ENCODE measurements at regions not wholly inside any gene's neighbourhood (a gene's known extent, or its start where the extent isn't known, plus 50 kb on each side); places are given as distances from the start of the nearest gene placed in this dataset.
A peak's percentile ranks its signal among the peaks of the same experiment; 100 is the strongest.

DNA sequence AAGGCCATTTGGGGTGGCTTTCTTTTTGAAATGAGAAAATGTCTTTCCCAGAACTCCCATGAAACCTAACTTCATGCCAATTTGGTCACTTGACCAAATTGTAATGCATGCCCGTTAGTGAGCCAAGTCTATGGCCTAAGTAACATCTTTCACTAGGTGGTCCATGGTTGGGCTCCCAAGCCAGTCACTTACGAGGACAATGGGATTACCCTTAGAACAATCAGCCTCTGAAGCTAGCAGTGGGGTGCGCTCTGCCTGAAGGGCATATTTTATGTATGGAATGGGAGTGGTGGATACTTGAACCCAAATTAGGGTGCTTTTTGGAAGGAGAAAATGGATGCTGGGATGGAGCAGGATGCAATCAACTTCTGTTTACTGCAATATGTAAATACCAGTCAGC, 127.4 kb upstream of the GOLIM4 start:
- no peak for DNase-seq (ENCODE audit: low spot score)

GRCh38 chr3:168220556-168220955, 124.8 kb upstream of the GOLIM4 start:
- no peak for DNase-seq (ENCODE audit: low spot score)

GRCh38 chr3:168219530-168219929, 123.8 kb upstream of the GOLIM4 start:
- DNase-seq (ENCODE audit: low spot score): no peak

DNA sequence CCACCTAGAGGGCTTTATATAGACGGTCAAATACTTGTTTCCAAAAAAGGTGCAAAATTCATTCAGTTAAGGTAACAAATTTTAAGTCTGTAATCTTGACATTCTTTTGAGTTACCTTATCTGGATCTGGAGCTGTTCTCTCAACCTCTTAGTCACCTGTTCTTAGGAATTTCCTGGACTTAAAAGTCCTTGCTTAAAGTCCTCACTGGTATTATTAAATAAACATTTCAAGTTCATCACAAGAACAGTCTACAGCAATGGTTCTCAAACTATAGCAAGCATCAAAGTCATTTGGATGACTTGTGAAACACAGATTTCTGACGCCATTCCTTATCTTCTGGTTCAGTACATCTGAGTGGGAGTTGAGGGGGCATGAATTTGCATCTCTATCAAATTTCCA, 122.9 kb upstream of the GOLIM4 start:
- no peak for DNase-seq (ENCODE audit: low spot score)

DNA sequence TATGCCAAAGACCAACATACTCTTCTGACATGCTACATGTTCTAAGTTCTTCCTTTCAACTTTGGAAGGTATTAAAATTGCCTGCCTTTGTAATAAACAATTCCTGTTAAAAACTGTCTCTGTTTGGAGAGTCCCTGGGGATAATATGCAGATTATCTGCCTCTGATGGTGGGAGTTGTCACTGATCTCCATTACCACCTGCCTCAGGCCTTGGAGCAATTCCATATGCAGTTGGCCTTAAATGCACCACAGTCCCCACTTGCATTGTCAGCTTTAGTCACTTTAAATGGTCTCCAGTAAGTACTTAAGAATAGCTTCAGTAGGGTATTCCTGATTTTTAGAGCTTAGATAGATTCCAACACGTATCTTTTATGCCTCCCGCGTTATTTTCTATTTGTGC, 121.1 kb upstream of the GOLIM4 start:
- no peak for DNase-seq (ENCODE audit: low spot score)

DNA sequence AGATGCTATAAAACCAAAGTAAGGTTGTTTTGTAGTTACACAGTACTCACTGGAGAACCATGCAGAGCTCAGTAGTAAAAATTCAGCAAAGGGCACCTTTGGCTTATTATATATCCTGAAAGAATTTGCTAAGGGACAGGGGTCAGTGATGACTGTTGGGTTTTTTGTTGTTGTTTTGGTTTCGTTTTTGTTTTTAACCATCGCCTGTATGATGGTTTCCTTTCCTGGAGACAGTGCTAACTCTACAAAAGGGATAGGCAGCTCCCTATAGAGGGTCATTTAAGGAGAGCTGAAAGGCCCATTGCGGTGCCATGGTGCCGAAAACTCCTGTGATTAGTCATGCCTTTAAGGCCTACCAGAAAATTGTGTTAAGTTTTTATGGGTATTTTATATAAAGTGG, 118.2 kb upstream of the GOLIM4 start:
- DNase-seq (ENCODE audit: low spot score): no peak

- DNase-seq (ENCODE audit: low spot score): no peak
These were observed 117.1 kb upstream of the GOLIM4 start for GRCh38 chr3:168212664-168213285.

DNA sequence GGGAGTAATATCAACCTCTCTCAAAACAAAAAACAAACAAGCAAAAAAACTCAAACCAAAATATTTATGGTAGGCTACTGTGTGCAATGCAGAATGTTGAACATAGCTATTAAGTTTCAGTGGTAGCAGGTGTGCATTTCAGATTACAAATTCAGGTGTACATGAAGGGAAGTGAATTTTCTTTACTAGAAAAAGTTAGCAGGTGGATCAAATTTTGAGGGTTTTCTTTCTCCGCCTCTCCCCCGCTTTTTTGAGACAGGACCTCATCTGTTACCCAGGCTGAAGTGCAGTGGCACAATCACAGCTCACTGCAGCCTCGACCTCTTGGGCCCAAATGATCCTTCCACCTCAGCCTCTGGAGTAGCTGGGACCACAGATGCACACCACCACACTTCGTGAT, 109.7 kb upstream of the GOLIM4 start:
- DNase-seq (ENCODE audit: low spot score): no peak

GRCh38 chr3:168197162-168197561, 101.4 kb upstream of the GOLIM4 start:
- no peak for DNase-seq (ENCODE audit: low spot score)

GRCh38 chr3:168191856-168192255, 96.1 kb upstream of the GOLIM4 start:
- no peak for DNase-seq (ENCODE audit: low spot score)

GRCh38 chr3:168187233-168187632, 91.5 kb upstream of the GOLIM4 start:
- no peak for DNase-seq (ENCODE audit: low spot score)

GRCh38 chr3:168186293-168186983, 90.7 kb upstream of the GOLIM4 start:
- DNase-seq (ENCODE audit: low spot score): no peak

DNA sequence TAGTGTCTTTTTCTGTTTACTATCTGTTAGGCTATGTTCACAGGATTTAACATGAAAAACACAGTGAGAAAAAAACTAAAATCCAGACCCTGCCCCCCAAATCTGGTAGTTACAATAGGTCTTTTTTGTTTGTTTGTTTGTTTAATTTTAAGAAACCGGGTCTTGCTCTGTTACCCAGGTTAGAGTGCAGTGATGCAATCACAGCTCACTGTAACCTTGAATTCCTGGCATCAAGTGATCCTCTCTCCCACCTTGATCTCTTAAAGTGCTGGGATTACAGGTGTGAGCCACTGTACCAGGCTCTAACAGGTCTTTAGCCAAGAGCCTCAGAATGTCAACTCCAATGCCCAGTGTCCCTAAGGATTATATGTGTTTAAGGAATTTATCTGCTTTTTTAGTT, 88.0 kb upstream of the GOLIM4 start:
- no peak for DNase-seq (ENCODE audit: low spot score)

DNA sequence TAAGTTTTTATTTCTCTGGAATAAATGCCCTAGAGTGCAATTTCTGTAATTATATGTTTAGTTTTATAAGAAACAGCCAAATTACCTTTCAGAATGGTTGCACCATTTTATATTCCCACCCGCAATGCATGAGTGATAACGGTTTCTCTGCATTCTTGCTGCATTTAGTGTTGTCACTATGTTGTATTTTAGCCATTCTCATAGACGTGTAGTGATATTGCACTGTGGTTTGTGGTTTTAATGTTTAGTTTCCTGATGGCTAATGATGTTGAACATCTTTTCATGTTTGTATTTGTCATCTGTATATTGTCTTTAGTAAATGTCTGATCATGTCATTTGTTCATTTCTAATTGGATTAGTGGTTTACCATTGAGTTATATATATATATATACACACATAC, 73.0 kb upstream of the GOLIM4 start:
- no peak for DNase-seq (ENCODE audit: low spot score)

- DNase-seq (ENCODE audit: low spot score): peak; percentile 21
These were observed 69.9 kb upstream of the GOLIM4 start for GRCh38 chr3:168165390-168166269.

DNA sequence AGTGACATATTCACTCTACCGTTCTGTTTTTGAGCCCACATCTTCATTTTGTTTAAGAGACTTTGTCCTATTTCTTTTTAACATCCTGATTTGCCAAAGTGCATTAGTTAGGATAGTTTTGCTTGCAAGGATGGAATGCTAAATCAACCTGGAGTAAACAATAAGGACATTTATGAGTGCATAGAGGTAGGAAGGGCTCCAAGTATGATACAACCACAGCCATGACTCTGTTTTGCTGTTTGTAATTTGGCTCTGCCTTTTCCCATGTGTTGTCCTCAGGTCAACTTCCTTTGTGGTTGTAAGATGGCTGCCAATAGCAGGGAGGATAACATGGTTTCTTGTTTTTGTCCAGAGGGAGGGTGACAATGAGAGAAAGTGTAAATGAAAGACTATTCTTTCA, 66.4 kb upstream of the GOLIM4 start:
- DNase-seq (ENCODE audit: low spot score): no peak

DNA sequence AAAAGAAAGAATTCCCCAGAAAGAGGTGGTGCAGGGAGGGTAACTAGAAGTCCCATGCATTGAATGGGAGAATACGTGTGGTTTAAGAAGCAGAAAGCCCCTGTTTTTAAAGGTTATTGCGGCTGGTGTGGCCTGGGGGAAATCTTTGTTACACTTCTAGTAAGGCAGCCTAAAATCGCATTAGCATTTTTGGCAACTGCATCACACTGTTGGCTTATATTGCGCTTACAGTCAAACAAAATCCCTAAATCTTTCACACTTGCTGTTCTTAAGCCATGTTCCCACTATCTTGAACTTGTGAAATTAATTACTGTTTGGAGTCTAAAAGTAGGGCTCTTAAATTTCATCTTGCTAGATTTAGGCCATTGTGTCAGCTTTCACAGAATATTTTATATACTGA, 66.0 kb upstream of the GOLIM4 start:
- no peak for DNase-seq (ENCODE audit: low spot score)

DNA sequence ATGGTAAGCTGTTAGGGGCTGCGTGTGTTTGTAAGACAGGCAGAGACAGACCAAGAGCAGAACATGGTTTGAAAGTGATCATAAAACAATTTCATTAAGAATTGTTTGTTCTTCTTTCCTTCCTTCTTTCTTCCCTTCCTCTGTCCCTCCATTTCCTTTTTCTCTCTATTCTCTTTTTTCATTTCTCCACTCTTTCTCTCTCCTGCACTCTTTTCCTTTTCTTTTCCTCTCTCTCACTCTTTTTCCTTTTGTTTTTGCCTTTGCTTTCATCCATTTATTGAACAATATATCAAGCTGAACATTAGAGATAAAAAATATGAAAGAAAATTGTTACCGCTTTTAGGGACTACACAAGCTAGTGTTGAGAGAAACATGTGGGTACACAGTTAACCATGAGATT, 62.2 kb upstream of the GOLIM4 start:
- no peak for DNase-seq (ENCODE audit: low spot score)

DNA sequence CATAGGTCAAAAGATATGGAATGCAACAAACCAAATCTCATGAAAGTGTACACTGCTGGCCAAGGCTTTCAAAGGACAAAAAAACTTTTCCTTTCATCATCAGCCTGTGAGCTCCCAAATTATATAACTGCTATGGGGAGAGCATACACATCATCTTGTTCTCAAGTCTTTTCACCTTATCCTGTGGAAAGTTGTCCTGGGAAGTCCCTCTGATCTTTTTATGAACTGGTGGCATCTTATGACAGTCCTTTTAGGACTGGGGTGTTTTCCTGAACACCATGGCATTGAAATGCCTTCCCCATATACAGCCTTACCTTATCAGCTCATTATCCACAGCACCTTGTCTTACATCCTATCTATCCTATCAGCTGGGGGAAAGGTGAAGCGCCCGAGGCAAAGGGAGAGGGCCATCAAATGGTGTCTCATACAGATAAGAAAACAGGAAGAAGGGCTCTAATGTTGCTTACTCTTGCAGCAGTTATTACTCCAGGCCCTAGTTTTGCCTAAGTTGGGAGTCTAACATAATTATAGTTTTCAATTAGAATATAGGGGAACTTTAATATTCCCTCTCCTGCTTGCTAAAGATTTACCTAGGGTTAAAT, 61.5 kb upstream of the GOLIM4 start:
- no peak for DNase-seq (ENCODE audit: low spot score)

DNA sequence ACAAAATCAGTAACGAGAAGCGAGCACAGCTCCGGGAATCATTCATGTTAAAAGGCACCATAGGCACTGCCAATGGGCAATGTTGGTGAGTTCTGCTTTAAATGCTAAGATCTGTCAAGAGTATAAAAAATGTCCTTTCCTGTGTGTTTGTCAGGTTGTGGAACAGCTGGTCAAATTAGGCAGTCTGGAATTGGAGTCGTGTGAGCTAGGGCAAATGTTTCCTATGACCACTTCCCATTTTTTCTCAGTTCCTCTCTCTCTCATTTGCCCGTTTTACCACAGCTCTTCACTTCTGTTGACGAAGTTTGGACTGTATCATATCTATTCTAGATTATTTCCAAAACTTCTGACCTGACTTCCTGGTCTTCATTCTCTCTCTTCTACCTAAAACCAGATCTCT, 60.8 kb upstream of the GOLIM4 start:
- no peak for DNase-seq (ENCODE audit: low spot score)

GRCh38 chr3:168155303-168155702, 59.6 kb upstream of the GOLIM4 start:
- DNase-seq (ENCODE audit: low spot score): no peak

- no peak for DNase-seq (ENCODE audit: low spot score)
These were observed 58.4 kb upstream of the GOLIM4 start for GRCh38 chr3:168154089-168154488.

GRCh38 chr3:168152149-168152548, 56.4 kb upstream of the GOLIM4 start:
- no peak for DNase-seq (ENCODE audit: low spot score)
